Stomach (tissue), 8 donors: ENCODE measurements at regions not wholly inside any gene's neighbourhood (a gene's known extent, or its start where the extent isn't known, plus 50 kb on each side); places are given as distances from the start of the nearest gene placed in this dataset.

ENCODE experiments used
- DNase-seq, 2 donors: peaks; one replicate each; pipeline versions ENCODE4 v3.0.0 to v3.0.0-alpha.2; 2013 to 2019
- H3K27ac ChIP-seq, 5 donors: fragments of 200-600 bp in 4 of 5; sonication (generic) in 4 of 5; one replicate each; pipeline ENCODE4 v1.5.1; 2013 to 2019; ENCODE audit warnings: mild to moderate bottlenecking in 1 of 5, moderate library complexity in 1 of 5
- H3K27me3 ChIP-seq, 3 donors: fragments of 200-600 bp; sonication (generic); one replicate each; pipeline ENCODE4 v1.5.1; 2017 to 2019; ENCODE audit warnings: mixed run types in 1 of 3
- H3K36me3 ChIP-seq, 4 donors: fragments of 200-600 bp; sonication (generic); 1 replicate in 3 of 4; 2 replicates in 1 of 4; pipeline ENCODE4 v1.5.1; 2016 to 2019
- H3K4me1 ChIP-seq, 4 donors: fragments of 200-600 bp; sonication (generic); one replicate each; pipeline ENCODE4 v1.5.1; 2016 to 2019
- H3K4me3 ChIP-seq, 4 donors: fragments of 200-600 bp; sonication (generic) in 3 of 4; one replicate each; pipeline ENCODE4 v1.5.1; 2016 to 2019; ENCODE audit warnings: mild to moderate bottlenecking in 1 of 4
- H3K9me3 ChIP-seq, 4 donors: fragments of 200-600 bp; sonication (generic); one replicate each; pipeline ENCODE4 v1.5.1; 2016 to 2019
- CTCF ChIP-seq, 7 experiments: fragments of 450-650 bp in 4 of 7; fragments of 200-600 bp in 3 of 7; sonication (generic) in 3 of 7; IDR thresholded peaks; one replicate each; pipeline ENCODE4 v1.5.1; 2016 to 2019; ENCODE audit warnings: antibody characterized with exemption in 7 of 7, control low read depth in 2 of 7, mild to moderate bottlenecking in 1 of 7
- EP300 ChIP-seq: sonication (generic); formaldehyde crosslinking; IDR thresholded peaks from one replicate; pipeline ENCODE4 v1.6.1; 2017; ENCODE audit warnings: antibody characterized with exemption
- POLR2A ChIP-seq, 4 donors: fragments of 450-650 bp; IDR thresholded peaks; one replicate each; pipeline ENCODE4 v1.6.1; 2016; ENCODE audit warnings: antibody characterized with exemption in 4 of 4, control low read depth in 2 of 4, mild to moderate bottlenecking in 1 of 4, moderate library complexity in 1 of 4
- POLR2AphosphoS5 ChIP-seq, 3 donors: sonication (generic); formaldehyde crosslinking; IDR thresholded peaks; one replicate each; pipeline ENCODE4 v1.6.1; 2016; ENCODE audit warnings: antibody characterized with exemption in 3 of 3
- WGBS, 5 donors: extraction: QIAGEN DNeasy Blood & Tissue Kit in 3 of 5; methylation state at CpG; one replicate each; pipeline versions ENCODE4 v1.1.5 to v1.1.7; 2013 to 2018; 5-methylcytosine and 5-hydroxymethylcytosine counted together
- intact Hi-C: fragments of 100-400 bp; cut with DNase I; formaldehyde crosslinking; loops from one replicate; pipeline ENCODE4 v1.15.1; 2023; ENCODE audit warnings: low total_unique reads
- donor health status: healthy with polysubstance abuse.
- donor health status: Bipolar disorder and iron deficiency.
- donor health status: healthy.

- Histone ChIP-seq H3K27me3 (no peaks in the 10 kb centered on the region), H3K27ac (no peak overlapping the region), H3K9me3 (no peaks in the 10 kb centered on the region), H3K36me3 (no peaks in the 10 kb centered on the region), H3K4me3 (no peak overlapping the region), H3K4me1 (peaks cover 0 to 7% (median 0%) of the 10 kb centered on the region in 4 donors)
- intact Hi-C loops = no loop called here
- no peak for TF ChIP-seq POLR2AphosphoS5 (IDR thresholded peaks at IDR 0.05)
- no peak for TF ChIP-seq EP300
- no peak for TF ChIP-seq POLR2A (IDR thresholded peaks at IDR 0.05)
- no peak for TF ChIP-seq CTCF (IDR thresholded peaks at IDR 0.05)
- WGBS, 5 donors = 82 to 89% (median 84%) methylated on average over 2 of the region's 2 CpGs
- DNase-seq = no peak
These were observed 79.3 kb upstream of the C1orf87 start for GRCh38 chr1:60152891-60153290.

- TF ChIP-seq POLR2AphosphoS5 (IDR thresholded peaks at IDR 0.05) (no peak), POLR2A (IDR thresholded peaks at IDR 0.05) (no peak), EP300 (no peak), CTCF (IDR thresholded peaks at IDR 0.05) (no peak)
- Histone ChIP-seq H3K4me3 (no peak overlapping the region), H3K9me3 (no peaks in the 10 kb centered on the region), H3K27ac (no peak overlapping the region), H3K36me3 (no peaks in the 10 kb centered on the region), H3K27me3 (no peaks in the 10 kb centered on the region), H3K4me1 (peaks cover 0 to 7% (median 0%) of the 10 kb centered on the region in 4 donors)
- DNase-seq = no peak
- WGBS, 5 donors = 73 to 86% (median 84%) methylated on average over 3 of the region's 3 CpGs
- intact Hi-C loops = no loop called here
These were observed 77.7 kb upstream of the C1orf87 start for GRCh38 chr1:60151311-60151710.

GRCh38 chr1:60149251-60149650 lies 75.7 kb upstream of the C1orf87 start:
- WGBS, 5 donors = 12 to 34% (median 21%) methylated on average over 2 of the region's 2 CpGs
- Histone ChIP-seq H3K36me3 (no peaks in the 10 kb centered on the region), H3K27me3 (no peaks in the 10 kb centered on the region), H3K4me1 (peaks cover 0 to 7% (median 0%) of the 10 kb centered on the region in 4 donors), H3K4me3 (no peak overlapping the region), H3K27ac (no peak overlapping the region), H3K9me3 (no peaks in the 10 kb centered on the region)
- DNase-seq = peak; percentile 49 to 71
- intact Hi-C loops = no loop called here
- TF ChIP-seq POLR2AphosphoS5 (IDR thresholded peaks at IDR 0.05) (peak in 1 of 3 donors; percentile 13), CTCF (IDR thresholded peaks at IDR 0.05) (no peak)

- TF ChIP-seq CTCF (IDR thresholded peaks at IDR 0.05) (no peak), POLR2A (IDR thresholded peaks at IDR 0.05) (no peak)
- DNase-seq = no peak
- 44 to 74% (median 64%) methylated on average over 1 of the region's 1 CpG for WGBS, 5 donors
- Histone ChIP-seq H3K27me3 (no peaks in the 10 kb centered on the region), H3K9me3 (no peaks in the 10 kb centered on the region), H3K27ac (no peak overlapping the region), H3K4me1 (peaks cover 0 to 7% (median 0%) of the 10 kb centered on the region in 4 donors), H3K4me3 (no peak overlapping the region), H3K36me3 (no peaks in the 10 kb centered on the region)
- intact Hi-C loops = no loop called here
These were observed 73.3 kb upstream of the C1orf87 start for GRCh38 chr1:60146884-60147283.
